Activated B cell treated with CpG ODN at 0.5 μM for 24 hours (primary cell): ENCODE measurements at regions not wholly inside any gene's neighbourhood (a gene's known extent, or its start where the extent isn't known, plus 50 kb on each side); places are given as distances from the start of the nearest gene placed in this dataset.
"Not testable (repeated sequence)": the region's sequence is repeated elsewhere in the genome, so short reads cannot be mapped to it uniquely, and the experiment has no call there.

Experiments
- ATAC-seq: fragments of 200-7000 bp; cut with Tn5 transposase; one replicate; pipeline ENCODE4 v1.10.0; 2021; ENCODE audit warnings: low read depth, mild to moderate bottlenecking, moderate library complexity
- CTCF ChIA-PET: fragments of 350-600 bp; sonication (Branson Sonifier 250); formaldehyde crosslinking; loops from one replicate; lab custom pipeline; 2021; ENCODE audit warnings: antibody characterized with exemption; lab: Charles Lee
- POLR2A ChIA-PET: fragments of 350-600 bp; sonication (Branson Sonifier 250); formaldehyde crosslinking; loops from one replicate; lab custom pipeline; 2021; ENCODE audit warnings: antibody characterized with exemption; lab: Charles Lee
- DNase-seq: peaks from one replicate; pipeline ENCODE4 v3.0.0; 2022
- H3K27ac Mint-ChIP-seq: one replicate; pipeline ENCODE4 v1.8.0; 2020; ENCODE audit warnings: mixed read lengths
- H3K27me3 Mint-ChIP-seq: one replicate; pipeline ENCODE4 v1.8.0; 2021; ENCODE audit warnings: mixed read lengths
- H3K36me3 Mint-ChIP-seq: one replicate; pipeline ENCODE4 v1.8.0; 2021; ENCODE audit warnings: low read depth, mixed read lengths
- H3K4me1 Mint-ChIP-seq: one replicate; pipeline ENCODE4 v1.8.0; 2021; ENCODE audit warnings: mixed read lengths
- H3K4me3 Mint-ChIP-seq: one replicate; pipeline ENCODE4 v1.8.0; 2020; ENCODE audit warnings: mild to moderate bottlenecking, mixed read lengths
- H3K9me3 Mint-ChIP-seq: one replicate; pipeline ENCODE4 v1.8.0; 2020; ENCODE audit warnings: mixed read lengths
- intact Hi-C: fragments of 100-400 bp; cut with micrococcal nuclease; formaldehyde crosslinking; loops from one replicate; pipeline ENCODE4 v1.15.1; 2024
- TF ChIP-seq, protein P1 (sequence below): fragments of 200-600 bp; IDR thresholded peaks from one replicate; pipeline ENCODE4 v1.8.0; 2022; ENCODE audit warnings: antibody characterized with exemption, mild to moderate bottlenecking

DNA sequence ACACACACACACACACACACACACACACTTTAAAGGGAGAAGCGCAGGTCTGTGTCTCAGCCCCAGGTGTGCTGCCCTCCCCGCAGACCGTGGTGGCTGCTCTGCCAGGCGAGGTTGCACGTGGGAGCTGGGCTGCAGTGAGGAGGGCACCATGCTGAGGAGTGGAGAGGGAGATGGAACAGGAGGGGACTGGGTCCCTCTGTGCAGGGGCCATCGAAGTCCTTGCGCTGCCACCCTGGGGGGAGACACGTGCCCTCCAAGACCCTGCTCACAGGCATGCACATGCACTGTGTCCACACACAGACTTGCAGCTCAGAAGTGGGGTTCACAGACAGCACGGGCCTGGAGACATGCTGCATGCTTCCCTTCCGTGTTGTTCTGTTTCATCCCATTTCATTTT, 65.5 kb upstream of the HGFAC start:
- intact Hi-C loops = no loop called here
- no peak overlapping the region for H3K27ac Mint-ChIP-seq
- H3K27me3 Mint-ChIP-seq = peaks cover 3% of the 10 kb centered on the region
- no peak overlapping the region for H3K4me3 Mint-ChIP-seq
- CTCF ChIA-PET = no interaction called here
- TF ChIP-seq, protein P1, sequence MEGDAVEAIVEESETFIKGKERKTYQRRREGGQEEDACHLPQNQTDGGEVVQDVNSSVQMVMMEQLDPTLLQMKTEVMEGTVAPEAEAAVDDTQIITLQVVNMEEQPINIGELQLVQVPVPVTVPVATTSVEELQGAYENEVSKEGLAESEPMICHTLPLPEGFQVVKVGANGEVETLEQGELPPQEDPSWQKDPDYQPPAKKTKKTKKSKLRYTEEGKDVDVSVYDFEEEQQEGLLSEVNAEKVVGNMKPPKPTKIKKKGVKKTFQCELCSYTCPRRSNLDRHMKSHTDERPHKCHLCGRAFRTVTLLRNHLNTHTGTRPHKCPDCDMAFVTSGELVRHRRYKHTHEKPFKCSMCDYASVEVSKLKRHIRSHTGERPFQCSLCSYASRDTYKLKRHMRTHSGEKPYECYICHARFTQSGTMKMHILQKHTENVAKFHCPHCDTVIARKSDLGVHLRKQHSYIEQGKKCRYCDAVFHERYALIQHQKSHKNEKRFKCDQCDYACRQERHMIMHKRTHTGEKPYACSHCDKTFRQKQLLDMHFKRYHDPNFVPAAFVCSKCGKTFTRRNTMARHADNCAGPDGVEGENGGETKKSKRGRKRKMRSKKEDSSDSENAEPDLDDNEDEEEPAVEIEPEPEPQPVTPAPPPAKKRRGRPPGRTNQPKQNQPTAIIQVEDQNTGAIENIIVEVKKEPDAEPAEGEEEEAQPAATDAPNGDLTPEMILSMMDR = no peak
- DNase-seq (no peak), ATAC-seq (no peak)
- peaks cover 15% of the 10 kb centered on the region for H3K9me3 Mint-ChIP-seq
- H3K36me3 Mint-ChIP-seq = peaks cover 9% of the 10 kb centered on the region
- H3K4me1 Mint-ChIP-seq = peaks cover 22% of the 10 kb centered on the region
- POLR2A ChIA-PET = no interaction called here

DNA sequence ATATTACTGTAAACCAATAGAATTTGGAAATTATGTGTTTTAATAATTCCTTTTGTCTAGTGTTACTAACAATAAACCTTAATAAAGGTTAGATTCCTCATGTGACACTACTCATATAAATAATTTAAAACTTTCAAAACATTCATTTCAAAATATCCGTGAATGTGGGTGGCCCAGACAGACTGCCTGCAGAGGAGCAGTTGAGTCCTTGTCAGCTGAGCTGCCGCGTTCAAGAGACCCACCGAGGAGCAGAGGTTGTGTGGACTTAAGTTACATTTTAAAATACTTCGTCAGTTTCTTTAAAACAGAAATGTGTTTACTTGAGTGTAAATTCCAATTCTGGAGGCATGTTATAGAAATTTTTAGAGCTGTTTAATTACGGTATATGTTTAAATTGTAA, 64.2 kb upstream of the HGFAC start:
- Mint-ChIP-seq H3K9me3 (peaks cover 20% of the 10 kb centered on the region), H3K4me3 (no peak overlapping the region), H3K27me3 (no peaks in the 10 kb centered on the region), H3K27ac (no peak overlapping the region), H3K36me3 (peaks cover 9% of the 10 kb centered on the region), H3K4me1 (peaks cover 18% of the 10 kb centered on the region)
- TF ChIP-seq, protein P1 = no peak
- ATAC-seq = no peak
- DNase-seq = no peak
- intact Hi-C loops = no loop called here
- ChIA-PET POLR2A (no interaction called here), CTCF (no interaction called here)

DNA sequence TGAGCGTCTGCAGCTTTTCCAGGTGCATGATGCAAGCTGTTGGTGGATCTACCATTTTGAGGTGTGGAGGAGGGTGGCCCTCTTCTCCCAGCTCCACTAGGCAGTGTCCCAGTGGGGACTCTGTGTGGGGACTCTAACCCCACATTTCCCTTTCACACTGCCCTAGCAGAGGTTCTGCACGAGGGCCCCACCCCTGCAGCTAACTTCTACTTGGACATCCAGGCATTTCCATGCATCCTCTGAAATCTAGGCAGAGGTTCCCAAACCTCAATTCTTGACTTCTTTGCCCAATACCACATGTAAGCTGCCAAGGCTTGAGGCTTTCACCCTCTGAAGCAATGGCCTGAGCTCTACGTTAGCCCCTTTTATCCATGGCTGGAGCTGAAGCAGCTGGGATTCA, 61.4 kb upstream of the HGFAC start:
- H3K27ac Mint-ChIP-seq, DNase-seq, CTCF ChIA-PET, intact Hi-C loops, H3K4me3 Mint-ChIP-seq, ATAC-seq, H3K27me3 Mint-ChIP-seq, H3K36me3 Mint-ChIP-seq, H3K4me1 Mint-ChIP-seq: not testable (repeated sequence)
- H3K9me3 Mint-ChIP-seq = peaks cover 20% of the 10 kb centered on the region
- POLR2A ChIA-PET = interaction anchor here (0.9 kb wide), 1 partner anchor 9 kb away, joined by 3 read pairs; no protein-coding TSS in a partner anchor

DNA sequence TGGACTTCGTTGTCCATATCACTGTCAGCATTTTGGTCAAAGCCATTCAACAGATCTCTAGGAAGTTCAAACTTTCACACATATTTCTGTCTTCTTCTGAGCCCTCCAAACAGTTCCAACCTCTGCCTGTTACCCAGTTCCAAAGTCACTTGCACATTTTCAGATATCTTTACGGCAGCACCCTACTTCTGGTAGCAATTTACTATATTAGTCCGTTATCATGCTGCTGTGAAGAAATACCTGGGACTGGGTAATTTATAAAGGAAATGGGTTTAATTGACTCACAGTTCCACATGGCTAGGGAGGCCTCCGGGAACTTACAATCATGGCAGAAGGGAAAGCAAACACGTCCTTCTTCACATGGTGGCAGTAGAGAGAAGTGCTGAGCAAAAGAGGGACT, 60.6 kb upstream of the HGFAC start:
- POLR2A ChIA-PET, H3K36me3 Mint-ChIP-seq, H3K27ac Mint-ChIP-seq, DNase-seq, H3K4me3 Mint-ChIP-seq, H3K27me3 Mint-ChIP-seq, CTCF ChIA-PET, intact Hi-C loops, ATAC-seq: not testable (repeated sequence)
- Mint-ChIP-seq H3K4me1 (peaks cover 11% of the 10 kb centered on the region), H3K9me3 (peaks cover 20% of the 10 kb centered on the region)

DNA sequence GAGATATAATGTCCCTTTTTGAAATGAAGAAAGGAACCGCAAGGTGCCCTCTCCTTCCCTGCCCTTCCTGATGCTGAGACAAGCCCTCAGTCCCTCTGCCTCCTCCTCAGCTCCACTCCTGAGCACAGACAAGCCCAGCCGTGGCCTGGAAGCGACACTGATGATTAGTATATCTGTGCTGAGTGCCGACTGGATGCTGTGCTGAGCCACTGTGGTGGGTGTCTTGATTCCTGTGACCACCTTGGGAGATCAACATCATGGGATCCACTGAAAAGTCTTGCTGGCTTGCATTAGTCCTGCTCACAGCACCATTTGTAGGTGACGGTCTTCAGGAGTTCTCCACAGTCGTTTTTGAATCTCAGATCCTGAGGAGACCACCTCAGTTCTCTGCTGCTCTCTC, 59.5 kb upstream of the HGFAC start:
- ATAC-seq (no peak), DNase-seq (no peak)
- intact Hi-C loops = no loop called here
- Mint-ChIP-seq H3K4me1 (peaks cover 20% of the 10 kb centered on the region), H3K27me3 (peaks cover 2% of the 10 kb centered on the region), H3K4me3 (no peak overlapping the region), H3K9me3 (peaks cover 20% of the 10 kb centered on the region), H3K27ac (no peak overlapping the region), H3K36me3 (peaks cover 9% of the 10 kb centered on the region)
- ChIA-PET CTCF (no interaction called here), POLR2A (no interaction called here)
- TF ChIP-seq, protein P1 = no peak

DNA sequence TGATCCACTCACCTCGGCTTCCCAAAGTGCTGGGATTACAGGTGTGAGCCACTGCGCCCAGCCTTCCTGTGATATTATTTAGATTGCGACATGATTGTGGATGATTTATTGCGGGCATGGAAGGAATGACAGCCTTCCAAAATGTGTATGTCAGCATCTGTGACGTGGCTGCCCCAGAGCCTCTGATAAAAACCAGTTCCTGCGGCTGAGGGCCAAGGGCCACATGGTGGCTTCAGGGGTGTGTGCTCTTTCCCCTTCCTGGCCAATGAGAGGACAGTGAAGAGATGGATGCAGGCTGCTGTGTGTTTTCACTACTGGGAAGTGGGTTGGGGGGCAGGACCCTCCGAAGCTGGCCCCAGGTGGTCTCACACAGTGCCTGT, 57.4 kb upstream of the HGFAC start:
- no peak overlapping the region for H3K27ac Mint-ChIP-seq
- TF ChIP-seq, protein P1 = no peak
- no peak for ATAC-seq
- peaks cover 2% of the 10 kb centered on the region for H3K27me3 Mint-ChIP-seq
- H3K4me1 Mint-ChIP-seq = peaks cover 39% of the 10 kb centered on the region
- H3K4me3 Mint-ChIP-seq = no peak overlapping the region
- peaks cover 13% of the 10 kb centered on the region for H3K9me3 Mint-ChIP-seq
- no peak for DNase-seq
- CTCF ChIA-PET = no interaction called here
- POLR2A ChIA-PET = no interaction called here
- H3K36me3 Mint-ChIP-seq = peaks cover 9% of the 10 kb centered on the region
- intact Hi-C loops = no loop called here
